ENCODE measurements at regions not wholly inside any gene's neighbourhood (a gene's known extent, or its start where the extent isn't known, plus 50 kb on each side); places are given as distances from the start of the nearest gene placed in this dataset.

DNA sequence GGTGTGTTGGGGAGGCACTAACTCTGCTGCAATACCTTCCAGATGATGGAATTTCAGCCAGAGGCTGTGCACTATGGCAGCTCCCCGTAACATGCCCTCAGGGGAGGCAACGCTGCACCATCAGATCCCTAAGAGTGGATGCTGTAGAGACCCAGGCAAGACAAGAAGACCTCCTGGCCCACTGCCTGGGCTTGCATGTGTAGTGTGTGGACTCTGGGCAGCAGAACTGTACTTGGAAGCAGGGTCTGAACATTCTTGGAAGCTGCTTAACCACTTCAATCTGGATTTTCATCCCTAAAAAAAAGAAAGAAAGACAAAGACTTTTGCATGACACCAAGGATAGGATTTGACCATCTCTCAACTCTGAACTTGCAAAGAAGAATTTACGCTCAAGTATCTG, 297.5 kb upstream of the NRP1 start:
- TF ChIP-seq, protein P1, sequence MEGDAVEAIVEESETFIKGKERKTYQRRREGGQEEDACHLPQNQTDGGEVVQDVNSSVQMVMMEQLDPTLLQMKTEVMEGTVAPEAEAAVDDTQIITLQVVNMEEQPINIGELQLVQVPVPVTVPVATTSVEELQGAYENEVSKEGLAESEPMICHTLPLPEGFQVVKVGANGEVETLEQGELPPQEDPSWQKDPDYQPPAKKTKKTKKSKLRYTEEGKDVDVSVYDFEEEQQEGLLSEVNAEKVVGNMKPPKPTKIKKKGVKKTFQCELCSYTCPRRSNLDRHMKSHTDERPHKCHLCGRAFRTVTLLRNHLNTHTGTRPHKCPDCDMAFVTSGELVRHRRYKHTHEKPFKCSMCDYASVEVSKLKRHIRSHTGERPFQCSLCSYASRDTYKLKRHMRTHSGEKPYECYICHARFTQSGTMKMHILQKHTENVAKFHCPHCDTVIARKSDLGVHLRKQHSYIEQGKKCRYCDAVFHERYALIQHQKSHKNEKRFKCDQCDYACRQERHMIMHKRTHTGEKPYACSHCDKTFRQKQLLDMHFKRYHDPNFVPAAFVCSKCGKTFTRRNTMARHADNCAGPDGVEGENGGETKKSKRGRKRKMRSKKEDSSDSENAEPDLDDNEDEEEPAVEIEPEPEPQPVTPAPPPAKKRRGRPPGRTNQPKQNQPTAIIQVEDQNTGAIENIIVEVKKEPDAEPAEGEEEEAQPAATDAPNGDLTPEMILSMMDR (IDR thresholded peaks at IDR 0.05), result no peak
- no peak for TF ChIP-seq POLR2A (IDR thresholded peaks at IDR 0.05)
